Colonic mucosa (tissue), 4 donors: ENCODE measurements at regions not wholly inside any gene's neighbourhood (a gene's known extent, or its start where the extent isn't known, plus 50 kb on each side); places are given as distances from the start of the nearest gene placed in this dataset.

Experiments
- DNase-seq: peaks from one replicate; pipeline ENCODE4 v3.0.0-alpha.2; 2020
- H3K27ac ChIP-seq: fragments of 200-600 bp; one replicate; pipeline ENCODE4 v1.8.0; 2021
- H3K27me3 ChIP-seq: fragments of 200-600 bp; one replicate; pipeline ENCODE4 v1.8.0; 2021
- H3K36me3 ChIP-seq: fragments of 200-600 bp; one replicate; pipeline ENCODE4 v1.8.0; 2021
- H3K4me1 ChIP-seq: fragments of 200-600 bp; one replicate; pipeline ENCODE4 v1.8.0; 2021; ENCODE audit warnings: mild to moderate bottlenecking
- H3K4me3 ChIP-seq: fragments of 200-600 bp; one replicate; pipeline ENCODE4 v1.8.0; 2021
- H3K9ac ChIP-seq, 2 donors: one replicate each; pipeline ENCODE4 v1.7.0; 2013; ENCODE audit warnings: control low read depth in 2 of 2, low read depth in 2 of 2, low read length in 2 of 2
- H3K9me3 ChIP-seq: fragments of 200-600 bp; one replicate; pipeline ENCODE4 v1.8.0; 2021
- intact Hi-C: fragments of 100-400 bp; cut with DNase I; formaldehyde crosslinking; loops from one replicate; pipeline ENCODE4 v1.14.1; 2022
- TF ChIP-seq, protein P1 (sequence below): fragments of 200-600 bp; IDR thresholded peaks from one replicate; pipeline ENCODE4 v1.8.0; 2022; ENCODE audit warnings: antibody characterized with exemption, mild to moderate bottlenecking
- donor health status: healthy.
- donor health status: DM: no; HTN: no; CAD: no.
- donor health status: DM: no; HTN: no; CAD: no.

DNA sequence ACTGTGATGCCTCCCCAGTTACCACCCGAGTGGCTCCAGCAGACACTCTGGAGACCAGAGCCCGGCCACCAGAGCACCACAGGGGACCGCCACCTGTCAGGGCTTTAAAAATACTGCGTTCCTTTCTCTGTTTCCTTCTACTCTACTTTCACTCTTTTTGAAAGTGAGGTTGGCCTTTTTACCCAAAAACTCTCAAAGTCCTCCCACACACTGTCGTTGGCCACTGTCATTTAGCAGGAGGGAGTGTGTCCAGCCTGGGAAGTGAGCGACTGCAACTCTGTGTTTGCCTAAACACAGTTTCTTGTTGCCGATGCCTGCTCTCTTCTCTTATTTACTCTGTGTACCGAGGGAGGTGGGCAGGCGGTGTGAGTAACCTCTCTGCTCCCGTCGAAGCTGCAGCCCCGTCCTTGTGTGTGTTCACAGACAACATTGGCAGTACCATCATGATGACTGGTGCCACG lies 90.8 kb upstream of the CLDN5 start:
- no peak overlapping the region for H3K9ac ChIP-seq
- H3K4me3 ChIP-seq, result no peak overlapping the region
- H3K9me3 ChIP-seq, result no peaks in the 10 kb centered on the region
- TF ChIP-seq, protein P1, sequence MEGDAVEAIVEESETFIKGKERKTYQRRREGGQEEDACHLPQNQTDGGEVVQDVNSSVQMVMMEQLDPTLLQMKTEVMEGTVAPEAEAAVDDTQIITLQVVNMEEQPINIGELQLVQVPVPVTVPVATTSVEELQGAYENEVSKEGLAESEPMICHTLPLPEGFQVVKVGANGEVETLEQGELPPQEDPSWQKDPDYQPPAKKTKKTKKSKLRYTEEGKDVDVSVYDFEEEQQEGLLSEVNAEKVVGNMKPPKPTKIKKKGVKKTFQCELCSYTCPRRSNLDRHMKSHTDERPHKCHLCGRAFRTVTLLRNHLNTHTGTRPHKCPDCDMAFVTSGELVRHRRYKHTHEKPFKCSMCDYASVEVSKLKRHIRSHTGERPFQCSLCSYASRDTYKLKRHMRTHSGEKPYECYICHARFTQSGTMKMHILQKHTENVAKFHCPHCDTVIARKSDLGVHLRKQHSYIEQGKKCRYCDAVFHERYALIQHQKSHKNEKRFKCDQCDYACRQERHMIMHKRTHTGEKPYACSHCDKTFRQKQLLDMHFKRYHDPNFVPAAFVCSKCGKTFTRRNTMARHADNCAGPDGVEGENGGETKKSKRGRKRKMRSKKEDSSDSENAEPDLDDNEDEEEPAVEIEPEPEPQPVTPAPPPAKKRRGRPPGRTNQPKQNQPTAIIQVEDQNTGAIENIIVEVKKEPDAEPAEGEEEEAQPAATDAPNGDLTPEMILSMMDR, result no peak
- H3K27ac ChIP-seq, result no peak overlapping the region
- no peaks in the 10 kb centered on the region for H3K36me3 ChIP-seq
- H3K4me1 ChIP-seq, result no peaks in the 10 kb centered on the region
- intact Hi-C loops, result no loop called here
- DNase-seq, result no peak
- H3K27me3 ChIP-seq, result no peaks in the 10 kb centered on the region

DNA sequence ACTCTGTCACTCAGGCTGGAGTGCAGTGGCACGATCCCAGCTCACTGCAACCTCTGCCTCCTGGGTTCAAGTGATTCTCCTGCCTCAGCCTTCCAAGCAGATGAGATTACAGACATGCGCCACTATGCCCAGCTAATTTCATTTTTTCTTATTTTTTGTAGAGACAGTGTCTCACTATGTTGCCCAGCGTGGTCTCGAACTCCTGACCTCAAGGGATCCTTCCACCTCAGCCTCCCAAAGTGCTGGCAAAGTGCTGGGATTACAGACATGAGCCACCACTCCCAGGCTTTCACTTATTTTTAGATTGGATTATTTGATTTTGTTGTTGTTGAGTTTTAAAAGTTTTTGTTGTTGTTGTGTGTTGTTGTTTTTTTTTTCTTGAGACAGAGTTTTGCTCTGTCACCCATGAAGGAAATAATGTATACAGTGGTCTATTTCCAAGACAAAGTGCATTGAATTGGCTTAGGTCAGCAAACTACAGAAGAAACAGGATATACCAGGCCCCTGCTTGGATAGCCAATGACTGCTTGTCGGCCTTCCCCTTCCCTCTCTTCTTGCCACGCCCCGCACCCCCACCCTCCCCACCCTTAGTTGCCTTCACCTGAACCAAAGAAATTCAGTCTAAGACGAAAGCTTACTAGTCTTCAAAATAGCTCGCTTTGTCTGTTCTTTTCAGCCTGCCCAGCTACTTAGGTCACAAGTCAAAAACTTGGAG lies 91.8 kb upstream of the CLDN5 start:
- TF ChIP-seq, protein P1, result no peak
- H3K4me3 ChIP-seq, result no peak overlapping the region
- H3K27ac ChIP-seq, result no peak overlapping the region
- H3K27me3 ChIP-seq, result no peaks in the 10 kb centered on the region
- DNase-seq, result no peak
- H3K36me3 ChIP-seq, result no peaks in the 10 kb centered on the region
- intact Hi-C loops, result no loop called here
- no peaks in the 10 kb centered on the region for H3K4me1 ChIP-seq
- no peak overlapping the region for H3K9ac ChIP-seq
- no peaks in the 10 kb centered on the region for H3K9me3 ChIP-seq

DNA sequence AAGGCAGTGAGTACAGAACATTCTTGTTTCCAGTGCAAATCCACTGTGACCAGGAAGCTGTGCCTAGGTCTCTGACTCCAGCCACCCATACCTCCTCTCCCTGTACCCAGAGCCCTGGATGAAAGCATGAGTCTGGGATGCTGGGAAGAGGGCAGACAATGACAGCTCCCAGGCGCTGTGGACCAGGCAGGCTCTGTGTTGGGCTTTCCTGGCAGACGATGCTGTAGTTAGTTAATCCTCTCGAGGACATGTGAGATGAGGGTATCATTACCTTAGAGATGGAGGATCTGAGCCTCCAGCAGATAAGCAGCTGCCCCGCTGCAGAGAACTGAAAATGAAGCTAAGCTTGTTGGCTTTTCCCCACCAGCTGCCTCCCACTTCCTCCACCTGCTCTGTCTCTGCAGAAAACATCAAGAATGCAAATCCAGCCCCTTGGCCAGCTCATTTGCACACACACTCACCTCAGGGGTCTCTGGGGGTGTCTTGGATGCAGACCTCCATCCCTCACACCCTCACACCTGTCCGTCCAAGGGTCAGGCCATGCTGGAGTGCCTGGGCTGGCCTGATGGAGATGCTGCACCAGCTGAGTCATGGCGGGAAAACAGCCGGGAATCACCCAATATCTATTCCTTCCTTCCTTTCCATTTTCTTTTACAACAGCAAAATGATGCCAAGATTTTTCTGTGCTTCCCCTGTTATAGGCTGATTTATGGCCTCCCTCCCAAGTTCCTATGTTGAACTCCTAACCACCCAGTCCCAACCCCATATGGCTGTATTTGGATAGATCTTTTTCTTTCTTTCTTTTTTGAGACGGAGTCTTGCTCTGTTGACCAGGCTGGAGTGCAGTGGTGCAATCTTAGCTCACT lies 94.9 kb upstream of the SEPTIN5 start:
- Histone ChIP-seq H3K27me3 (no peaks in the 10 kb centered on the region), H3K27ac (no peak overlapping the region), H3K4me1 (no peaks in the 10 kb centered on the region), H3K9ac (no peak overlapping the region), H3K36me3 (no peaks in the 10 kb centered on the region), H3K9me3 (no peaks in the 10 kb centered on the region), H3K4me3 (no peak overlapping the region)
- TF ChIP-seq, protein P1, result no peak
- no peak for DNase-seq
- intact Hi-C loops, result no loop called here

DNA sequence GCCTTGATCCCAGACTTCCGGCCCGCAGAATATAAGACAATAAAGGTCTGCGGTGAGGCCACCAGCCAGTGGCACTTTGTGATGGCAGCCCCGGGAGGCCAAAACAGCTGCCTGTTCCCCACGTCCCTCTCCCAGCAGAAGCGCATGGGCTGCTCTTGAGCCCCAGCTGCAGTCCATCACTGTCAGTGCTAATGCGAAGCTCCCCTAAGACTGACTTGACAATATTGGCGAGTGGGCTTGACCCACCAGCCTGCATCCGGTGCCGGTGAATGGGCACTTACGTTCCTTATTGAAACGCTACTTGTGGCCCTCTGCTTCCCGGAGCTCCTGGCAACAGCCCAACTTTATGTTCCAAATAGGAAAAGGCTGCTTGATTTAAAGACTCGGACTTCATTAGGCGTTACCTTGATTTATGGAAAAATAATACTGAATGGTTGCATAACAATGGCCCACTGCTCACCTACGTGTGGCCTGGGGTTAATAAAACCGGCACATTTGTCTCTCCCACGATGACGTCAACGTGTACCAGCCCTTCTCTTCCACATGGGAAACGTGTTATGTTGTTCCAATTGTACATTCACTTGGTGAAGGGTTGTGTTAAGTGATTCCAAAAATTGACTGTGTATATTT lies 93.4 kb upstream of the SEPTIN5 start:
- Histone ChIP-seq H3K4me1 (no peaks in the 10 kb centered on the region), H3K4me3 (no peak overlapping the region), H3K9me3 (no peaks in the 10 kb centered on the region), H3K27ac (no peak overlapping the region), H3K36me3 (no peaks in the 10 kb centered on the region), H3K9ac (no peak overlapping the region), H3K27me3 (no peaks in the 10 kb centered on the region)
- intact Hi-C loops, result no loop called here
- no peak for DNase-seq
- TF ChIP-seq, protein P1, result no peak

DNA sequence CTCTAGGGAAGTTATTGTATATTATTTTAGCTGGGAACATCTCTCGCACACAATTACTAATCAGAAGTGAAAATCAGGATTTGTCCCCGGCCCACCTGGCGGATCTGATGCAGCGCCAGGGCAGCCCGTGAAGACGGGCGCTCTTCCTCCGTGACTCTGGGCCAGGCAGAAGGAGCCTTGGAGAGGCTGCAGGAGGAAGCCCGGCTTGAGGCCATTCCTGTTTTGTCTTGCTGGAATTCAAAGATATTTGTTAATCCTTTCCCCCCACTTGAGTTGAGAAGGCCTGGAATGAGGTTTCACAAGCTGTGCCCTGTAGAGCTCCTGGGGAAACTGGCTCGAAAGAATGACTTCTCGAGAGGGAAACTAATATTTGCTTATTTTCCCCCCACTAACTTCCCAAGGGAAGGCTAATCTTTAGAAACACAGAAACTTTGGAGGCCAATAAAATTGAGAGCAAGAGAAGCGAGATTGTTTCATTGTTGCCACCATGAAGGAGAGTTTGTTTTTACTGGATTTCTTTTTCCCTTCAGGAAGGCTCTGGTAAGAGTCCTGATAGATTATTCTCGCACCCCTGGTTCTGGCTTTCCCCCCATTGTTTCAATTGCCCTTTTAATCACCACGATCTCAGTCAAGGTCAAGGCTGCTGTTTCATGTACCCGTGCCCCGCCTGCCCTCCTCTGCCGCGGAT lies 92.8 kb upstream of the SEPTIN5 start:
- Histone ChIP-seq H3K9me3 (no peaks in the 10 kb centered on the region), H3K36me3 (no peaks in the 10 kb centered on the region), H3K27me3 (no peaks in the 10 kb centered on the region), H3K4me1 (no peaks in the 10 kb centered on the region), H3K27ac (no peak overlapping the region), H3K4me3 (no peak overlapping the region), H3K9ac (no peak overlapping the region)
- TF ChIP-seq, protein P1, result no peak
- intact Hi-C loops, result no loop called here
- DNase-seq, result no peak
